ENCODE measurements at regions not wholly inside any gene's neighbourhood (a gene's known extent, or its start where the extent isn't known, plus 50 kb on each side); places are given as distances from the start of the nearest gene placed in this dataset.
A peak's percentile ranks its signal among the peaks of the same experiment; 100 is the strongest.

- Histone ChIP-seq H4K91ac (ENCODE audit: insufficient read depth, low read depth, low read length) (peak overlapping the region; percentile 47), H2BK5ac (ENCODE audit: low read depth, low read length, poor library complexity, severe bottlenecking) (peak overlapping the region; percentile 94), H2BK15ac (ENCODE audit: low read depth, low read length) (peak overlapping the region; percentile 59; the same call in 1 of the 3 replicates), H3K18ac (ENCODE audit: low read depth, low read length) (peak overlapping the region; percentile 93), H3K56ac (ENCODE audit: extremely low read depth, insufficient read depth, low read length) (no peak overlapping the region; the same call in 1 of the 2 replicates), H3K4ac (ENCODE audit: low read depth, low read length) (peak overlapping the region; percentile 4; the same call in 1 of the 2 replicates), H3K9ac (ENCODE audit: low read depth, low read length) (no peak overlapping the region), H4K5ac (ENCODE audit: low read depth, low read length) (peak overlapping the region; percentile 70), H3K4me2 (ENCODE audit: low read depth, low read length) (peak overlapping the region; percentile 19; the same call in 1 of the 2 replicates), H3K14ac (replicated peaks; ENCODE audit: low read depth, low read length) (peak overlapping the region; percentile 70), H2BK20ac (ENCODE audit: low read depth, low read length) (peak overlapping the region; percentile 36; the same call in 1 of the 2 replicates), H2AFZ (replicated peaks; ENCODE audit: low read length, poor library complexity) (peak overlapping the region; percentile 3), H3K9me3 (ENCODE audit: control insufficient read depth, insufficient read depth, low read length) (no peaks in the 10 kb centered on the region), H3K36me3 (ENCODE audit: control insufficient read depth, insufficient read depth, low read length) (no peaks in the 10 kb centered on the region), H4K8ac (ENCODE audit: low read depth in 2 of 2, low read length in 2 of 2) (peak overlapping the region in 1 of 2 experiments; percentile 30; a peak in 2 of 4 replicates), H3K23ac (ENCODE audit: low read depth, low read length) (peak overlapping the region; percentile 22; the same call in 1 of the 2 replicates), H4K20me1 (ENCODE audit: insufficient read depth, low read length) (no peaks in the 10 kb centered on the region), H3K27ac (ENCODE audit: insufficient read depth, low read length) (peak overlapping the region; percentile 65; the same call in 1 of the 2 replicates), H3K27me3 (ENCODE audit: control insufficient read depth, insufficient read depth, low read length) (no peaks in the 10 kb centered on the region), H2BK120ac (ENCODE audit: low read depth, low read length) (peak overlapping the region; percentile 67), H2AK5ac (ENCODE audit: low read depth, low read length) (no peak overlapping the region), H3K4me1 (ENCODE audit: control insufficient read depth, insufficient read depth, low read length) (peaks cover 19% of the 10 kb centered on the region), H3K4me3 (ENCODE audit: insufficient read depth, low read depth, low read length) (no peak overlapping the region), H3K79me1 (ENCODE audit: low read depth in 1 of 2, low read length in 2 of 2) (peaks cover 0 to 10% of the 10 kb centered on the region in 2 experiments; a peak in 2 of 4 replicates), H3K9me1 (ENCODE audit: insufficient read depth, low read length) (peaks cover 11% of the 10 kb centered on the region; the same call in 1 of the 2 replicates), H2AK9ac (replicated peaks; ENCODE audit: low read depth, low read length, poor library complexity) (no peak overlapping the region)
- ATAC-seq (ENCODE audit: low read depth) (peak; percentile 74), DNase-seq (peak; percentile 96)
- dilution Hi-C loops (cut with HindIII; ENCODE audit: low sequenced_read_pairs, unreplicated experiment) = no loop called here
- in situ Hi-C loops (cut with MboI; ENCODE audit: low sequenced_read_pairs) = no loop called here
- no peak for TF ChIP-seq MAFK (IDR thresholded peaks at IDR 0.05; ENCODE audit: low read depth, low read length)
- TF ChIP-seq BHLHE40 (IDR thresholded peaks at IDR 0.05; ENCODE audit: low read depth, low read length) = no peak
- TF ChIP-seq RAD21 (IDR thresholded peaks at IDR 0.05; ENCODE audit: low read length) = peak; percentile 13; the same call in 1 of the 2 replicates
- TF ChIP-seq CEBPB (IDR thresholded peaks at IDR 0.05; ENCODE audit: low read depth, low read length) = peak; percentile 94
- TF ChIP-seq ELK1 (IDR thresholded peaks at IDR 0.05; ENCODE audit: borderline replicate concordance, low read depth, low read length) = no peak
- peak; percentile 90 for TF ChIP-seq FOS (IDR thresholded peaks at IDR 0.05; ENCODE audit: low read depth, low read length)
- no peak for TF ChIP-seq POLR2A (IDR thresholded peaks at IDR 0.05; ENCODE audit: low read depth, low read length)
- no peak for TF ChIP-seq MAZ (IDR thresholded peaks at IDR 0.05; ENCODE audit: borderline replicate concordance, low read depth, low read length)
- no peak for TF ChIP-seq MXI1 (IDR thresholded peaks at IDR 0.05; ENCODE audit: borderline replicate concordance, low read depth, low read length)
- POLR2A ChIA-PET (ENCODE audit: unreplicated experiment) = interaction anchor here (0.5 kb wide), 1 partner anchor 15 kb away, joined by 3 read pairs; no protein-coding TSS in a partner anchor
- CTCF ChIA-PET = interaction anchor here (1.4 kb wide), 1 partner anchor 10 kb away, joined by 4 read pairs; no protein-coding TSS in a partner anchor
- intact Hi-C loops (cut with micrococcal nuclease) = loop anchor here (5.0 kb wide), 2 partner anchors 51 to 111 kb away; no protein-coding TSS in a partner anchor
- no TSS peak for BruUV-seq (replicated peaks)
- no CpG with 5 or more reads among the region's 4 CpGs for WGBS, 2 experiments (ENCODE audit: extremely low coverage in 2 of 2, insufficient read length in 1 of 2)
Measured at GRCh38 chr12:75933101-75933500, 98.5 kb downstream of the PHLDA1 start.
